ENCODE measurements at regions not wholly inside any gene's neighbourhood (a gene's known extent, or its start where the extent isn't known, plus 50 kb on each side); places are given as distances from the start of the nearest gene placed in this dataset.

DNA sequence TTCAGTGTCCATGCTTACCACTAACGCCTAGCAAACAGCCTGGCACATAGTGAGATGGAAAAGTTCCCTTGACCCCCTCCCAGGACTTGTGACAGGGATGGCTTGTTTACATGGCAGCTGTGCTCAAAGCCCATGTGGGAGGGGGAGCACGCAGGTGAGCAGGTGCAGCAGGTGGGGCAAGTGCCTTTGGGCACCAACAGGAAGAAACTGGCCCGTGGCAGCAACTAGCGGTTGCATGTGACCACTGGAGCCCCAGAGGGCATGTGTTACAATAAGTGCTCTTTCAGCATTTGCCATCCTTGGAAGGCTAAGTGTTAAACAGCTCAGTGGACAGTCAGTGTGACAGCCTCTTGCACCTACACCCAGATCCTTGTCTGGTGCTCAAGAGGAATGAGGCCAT lies 734.6 kb downstream of the TUSC7 start:
- TF ChIP-seq, protein P1, sequence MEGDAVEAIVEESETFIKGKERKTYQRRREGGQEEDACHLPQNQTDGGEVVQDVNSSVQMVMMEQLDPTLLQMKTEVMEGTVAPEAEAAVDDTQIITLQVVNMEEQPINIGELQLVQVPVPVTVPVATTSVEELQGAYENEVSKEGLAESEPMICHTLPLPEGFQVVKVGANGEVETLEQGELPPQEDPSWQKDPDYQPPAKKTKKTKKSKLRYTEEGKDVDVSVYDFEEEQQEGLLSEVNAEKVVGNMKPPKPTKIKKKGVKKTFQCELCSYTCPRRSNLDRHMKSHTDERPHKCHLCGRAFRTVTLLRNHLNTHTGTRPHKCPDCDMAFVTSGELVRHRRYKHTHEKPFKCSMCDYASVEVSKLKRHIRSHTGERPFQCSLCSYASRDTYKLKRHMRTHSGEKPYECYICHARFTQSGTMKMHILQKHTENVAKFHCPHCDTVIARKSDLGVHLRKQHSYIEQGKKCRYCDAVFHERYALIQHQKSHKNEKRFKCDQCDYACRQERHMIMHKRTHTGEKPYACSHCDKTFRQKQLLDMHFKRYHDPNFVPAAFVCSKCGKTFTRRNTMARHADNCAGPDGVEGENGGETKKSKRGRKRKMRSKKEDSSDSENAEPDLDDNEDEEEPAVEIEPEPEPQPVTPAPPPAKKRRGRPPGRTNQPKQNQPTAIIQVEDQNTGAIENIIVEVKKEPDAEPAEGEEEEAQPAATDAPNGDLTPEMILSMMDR (conservative IDR thresholded peaks at IDR 0.05; ENCODE audit: low read depth, low read length) = no peak
- TF ChIP-seq EZH2phosphoT487 (IDR thresholded peaks at IDR 0.05; ENCODE audit: borderline replicate concordance, low read length) = no peak

All from PC-3 (cell line).